ENCODE measurements at regions not wholly inside any gene's neighbourhood (a gene's known extent, or its start where the extent isn't known, plus 50 kb on each side); places are given as distances from the start of the nearest gene placed in this dataset.

GRCh38 chr12:115172521-115172920 lies 488.5 kb upstream of the TBX3 start:
- intact Hi-C loops (cut with micrococcal nuclease), result no loop called here
- Histone ChIP-seq H3K27ac (ENCODE audit: low read depth in 1 of 2, low read length in 2 of 2) (no peak overlapping the region), H3K9ac (ENCODE audit: insufficient read depth, low read length, poor library complexity, severe bottlenecking) (no peak overlapping the region), H2AFZ (ENCODE audit: insufficient read depth, low read depth, low read length, poor library complexity, severe bottlenecking) (no peak overlapping the region), H3K4me2 (replicated peaks; ENCODE audit: extremely low read depth, low read length, poor library complexity, severe bottlenecking) (no peak overlapping the region), H3K4me1 (ENCODE audit: control insufficient read depth in 1 of 2, insufficient read depth in 2 of 2, low read length in 2 of 2) (no peaks in the 10 kb centered on the region), H3K79me2 (ENCODE audit: insufficient read depth, low read length) (no peaks in the 10 kb centered on the region), H3K9me3 (replicated peaks in 1 of 2; ENCODE audit: control insufficient read depth in 1 of 2, insufficient read depth in 1 of 2, low read length in 2 of 2) (no peaks in the 10 kb centered on the region), H4K20me1 (ENCODE audit: insufficient read depth, low read length) (no peaks in the 10 kb centered on the region), H3K4me3 (replicated peaks in 1 of 3; ENCODE audit: low read depth in 2 of 3, low read length in 3 of 3) (no peak overlapping the region), H3K36me3 (replicated peaks in 1 of 2; ENCODE audit: control insufficient read depth in 1 of 2, insufficient read depth in 2 of 2, low read length in 2 of 2) (no peaks in the 10 kb centered on the region), H3K27me3 (ENCODE audit: control insufficient read depth in 2 of 2, insufficient read depth in 2 of 2, low read length in 2 of 2) (no peaks in the 10 kb centered on the region)
- H3K27ac Mint-ChIP-seq, result no peak overlapping the region
- DNase-seq, result no peak
- H3K4me1 Mint-ChIP-seq, result no peaks in the 10 kb centered on the region
- no peaks in the 10 kb centered on the region for H3K9me3 Mint-ChIP-seq
- no peak overlapping the region for H3K4me3 Mint-ChIP-seq
- 100% methylated on average over 2 of the region's 5 CpGs for WGBS (ENCODE audit: insufficient coverage)
- H3K36me3 Mint-ChIP-seq, result no peaks in the 10 kb centered on the region
- H3K27me3 Mint-ChIP-seq (ENCODE audit: low read depth in 3 of 3), result no peaks in the 10 kb centered on the region
- TF ChIP-seq, protein P1, sequence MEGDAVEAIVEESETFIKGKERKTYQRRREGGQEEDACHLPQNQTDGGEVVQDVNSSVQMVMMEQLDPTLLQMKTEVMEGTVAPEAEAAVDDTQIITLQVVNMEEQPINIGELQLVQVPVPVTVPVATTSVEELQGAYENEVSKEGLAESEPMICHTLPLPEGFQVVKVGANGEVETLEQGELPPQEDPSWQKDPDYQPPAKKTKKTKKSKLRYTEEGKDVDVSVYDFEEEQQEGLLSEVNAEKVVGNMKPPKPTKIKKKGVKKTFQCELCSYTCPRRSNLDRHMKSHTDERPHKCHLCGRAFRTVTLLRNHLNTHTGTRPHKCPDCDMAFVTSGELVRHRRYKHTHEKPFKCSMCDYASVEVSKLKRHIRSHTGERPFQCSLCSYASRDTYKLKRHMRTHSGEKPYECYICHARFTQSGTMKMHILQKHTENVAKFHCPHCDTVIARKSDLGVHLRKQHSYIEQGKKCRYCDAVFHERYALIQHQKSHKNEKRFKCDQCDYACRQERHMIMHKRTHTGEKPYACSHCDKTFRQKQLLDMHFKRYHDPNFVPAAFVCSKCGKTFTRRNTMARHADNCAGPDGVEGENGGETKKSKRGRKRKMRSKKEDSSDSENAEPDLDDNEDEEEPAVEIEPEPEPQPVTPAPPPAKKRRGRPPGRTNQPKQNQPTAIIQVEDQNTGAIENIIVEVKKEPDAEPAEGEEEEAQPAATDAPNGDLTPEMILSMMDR (IDR thresholded peaks at IDR 0.05), result no peak

- H3K79me2 ChIP-seq (ENCODE audit: insufficient read depth, low read length), result no peaks in the 10 kb centered on the region
- no peak overlapping the region for H3K4me2 ChIP-seq (replicated peaks; ENCODE audit: extremely low read depth, low read length, poor library complexity, severe bottlenecking)
- no peaks in the 10 kb centered on the region for H3K4me1 ChIP-seq (ENCODE audit: control insufficient read depth in 1 of 2, insufficient read depth in 2 of 2, low read length in 2 of 2)
- TF ChIP-seq, protein P1 (IDR thresholded peaks at IDR 0.05), result no peak
- Mint-ChIP-seq H3K9me3 (no peaks in the 10 kb centered on the region), H3K27me3 (ENCODE audit: low read depth in 3 of 3) (no peaks in the 10 kb centered on the region), H3K4me1 (no peaks in the 10 kb centered on the region), H3K36me3 (no peaks in the 10 kb centered on the region), H3K27ac (no peak overlapping the region), H3K4me3 (no peak overlapping the region)
- WGBS (ENCODE audit: insufficient coverage), result 20% methylated on average over 1 of the region's 2 CpGs
- no peak overlapping the region for H3K4me3 ChIP-seq (replicated peaks in 1 of 3; ENCODE audit: low read depth in 2 of 3, low read length in 3 of 3)
- no peak overlapping the region for H2AFZ ChIP-seq (ENCODE audit: insufficient read depth, low read depth, low read length, poor library complexity, severe bottlenecking)
- H3K9me3 ChIP-seq (replicated peaks in 1 of 2; ENCODE audit: control insufficient read depth in 1 of 2, insufficient read depth in 1 of 2, low read length in 2 of 2), result no peaks in the 10 kb centered on the region
- no peaks in the 10 kb centered on the region for H4K20me1 ChIP-seq (ENCODE audit: insufficient read depth, low read length)
- intact Hi-C loops (cut with micrococcal nuclease), result no loop called here
- no peaks in the 10 kb centered on the region for H3K27me3 ChIP-seq (ENCODE audit: control insufficient read depth in 2 of 2, insufficient read depth in 2 of 2, low read length in 2 of 2)
- no peak for DNase-seq
- H3K27ac ChIP-seq (ENCODE audit: low read depth in 1 of 2, low read length in 2 of 2), result no peak overlapping the region
- no peak overlapping the region for H3K9ac ChIP-seq (ENCODE audit: insufficient read depth, low read length, poor library complexity, severe bottlenecking)
- no peaks in the 10 kb centered on the region for H3K36me3 ChIP-seq (replicated peaks in 1 of 2; ENCODE audit: control insufficient read depth in 1 of 2, insufficient read depth in 2 of 2, low read length in 2 of 2)
Observed at GRCh38 chr12:115169981-115170380, 486.0 kb upstream of the TBX3 start.
